Fibroblast of lung (primary cell): ENCODE measurements at regions not wholly inside any gene's neighbourhood (a gene's known extent, or its start where the extent isn't known, plus 50 kb on each side); places are given as distances from the start of the nearest gene placed in this dataset.
"Not testable (repeated sequence)": the region's sequence is repeated elsewhere in the genome, so short reads cannot be mapped to it uniquely, and the experiment has no call there.

ENCODE experiments used
- DNase-seq, 2 donors: peaks; one replicate each; pipeline versions ENCODE4 v3.0.0 to v3.0.0-alpha.2; 2010; ENCODE audit warnings: low read depth in 2 of 2
- H2AFZ ChIP-seq: 2 replicates; pipeline ENCODE4 v1.5.1; 2012; ENCODE audit warnings: low read length, control low read depth, inconsistent platforms
- H3K27ac ChIP-seq: 2 replicates; pipeline ENCODE4 v1.5.1; 2011; ENCODE audit warnings: low read length, control low read depth; ENCODE audit not compliant: insufficient read depth
- H3K27me3 ChIP-seq: 2 replicates; pipeline ENCODE4 v1.5.1; 2011; ENCODE audit warnings: mild to moderate bottlenecking, low read length; ENCODE audit not compliant: control insufficient read depth, insufficient read depth
- H3K36me3 ChIP-seq: 2 replicates; pipeline ENCODE4 v1.5.1; 2011; ENCODE audit warnings: low read length; ENCODE audit not compliant: control insufficient read depth, insufficient read depth
- H3K4me1 ChIP-seq: 2 replicates; pipeline ENCODE4 v1.5.1; 2011; ENCODE audit warnings: low read length; ENCODE audit not compliant: control insufficient read depth, insufficient read depth; ENCODE audit errors: extremely low read depth
- H3K4me2 ChIP-seq: 2 replicates; pipeline ENCODE4 v1.5.1; 2011; ENCODE audit warnings: low read length, control low read depth; ENCODE audit not compliant: insufficient read depth; ENCODE audit errors: extremely low read depth
- H3K4me3 ChIP-seq, 4 experiments: fragments of 200-600 bp in 1 of 4; sonication (generic) in 1 of 4; replicated peaks in 1 of 4; 2 replicates each; pipeline ENCODE4 v1.5.1; 2011 to 2016; ENCODE audit warnings: low read length in 4 of 4, low read depth in 3 of 4, mild to moderate bottlenecking in 3 of 4, control low read depth in 2 of 4, inconsistent platforms in 1 of 4, mixed read lengths in 1 of 4; ENCODE audit not compliant: insufficient read depth in 1 of 4; ENCODE audit errors: control extremely low read depth in 1 of 4
- H3K79me2 ChIP-seq: 2 replicates; pipeline ENCODE4 v1.5.1; 2012; ENCODE audit warnings: mild to moderate bottlenecking, low read length, inconsistent platforms; ENCODE audit not compliant: control insufficient read depth, insufficient read depth
- H3K9ac ChIP-seq: 2 replicates; pipeline ENCODE4 v1.5.1; 2011; ENCODE audit warnings: mild to moderate bottlenecking, low read length, control low read depth; ENCODE audit not compliant: insufficient read depth
- H3K9me3 ChIP-seq: 2 replicates; pipeline ENCODE4 v1.5.1; 2012; ENCODE audit warnings: low read depth, low read length; ENCODE audit not compliant: control insufficient read depth, insufficient read depth
- H4K20me1 ChIP-seq: 2 replicates; pipeline ENCODE4 v1.5.1; 2011; ENCODE audit warnings: low read length; ENCODE audit not compliant: control insufficient read depth, insufficient read depth; ENCODE audit errors: extremely low read depth
- EZH2 ChIP-seq: IDR thresholded peaks from 2 replicates; pipeline ENCODE4 v1.5.1; 2012; ENCODE audit warnings: low read length, control low read depth, mild to moderate bottlenecking; ENCODE audit errors: missing control alignments
- TF ChIP-seq, protein P1 (sequence below), 2 donors: IDR thresholded peaks in 1 of 2; conservative IDR thresholded peaks in 1 of 2; 1 replicate in 1 of 2; 2 replicates in 1 of 2; pipeline ENCODE4 v1.5.1; 2011 to 2012; ENCODE audit warnings: low read length in 2 of 2, control low read depth in 1 of 2, inconsistent platforms in 1 of 2, low read depth in 1 of 2, mild to moderate bottlenecking in 1 of 2

DNA sequence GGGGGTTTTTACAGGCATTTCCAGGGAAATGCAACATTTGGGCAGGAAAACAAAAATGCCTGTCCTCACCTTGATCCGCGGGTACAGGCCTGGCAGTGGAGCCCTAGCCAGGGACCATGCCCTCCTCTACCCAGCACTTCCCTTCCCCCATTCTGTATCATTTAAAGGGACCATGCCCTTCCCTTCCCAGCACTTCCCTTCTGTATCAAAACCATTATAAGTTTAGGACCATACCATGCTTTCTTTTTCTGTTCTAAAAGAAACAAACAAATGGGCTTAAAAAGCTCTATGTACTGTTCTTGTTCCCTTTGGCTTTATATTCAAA is 166.9 kb upstream of the ZNF608 start:
- Histone ChIP-seq H4K20me1 (no peaks in the 10 kb centered on the region), H3K79me2 (no peaks in the 10 kb centered on the region), H2AFZ (no peak overlapping the region), H3K27ac (no peak overlapping the region), H3K4me1 (no peaks in the 10 kb centered on the region), H3K4me2 (no peak overlapping the region), H3K9ac (no peak overlapping the region), H3K27me3 (no peaks in the 10 kb centered on the region), H3K4me3 (no peak overlapping the region), H3K9me3 (no peaks in the 10 kb centered on the region), H3K36me3 (no peaks in the 10 kb centered on the region)
- DNase-seq = no peak
- TF ChIP-seq EZH2 = no peak
- TF ChIP-seq, protein P1, sequence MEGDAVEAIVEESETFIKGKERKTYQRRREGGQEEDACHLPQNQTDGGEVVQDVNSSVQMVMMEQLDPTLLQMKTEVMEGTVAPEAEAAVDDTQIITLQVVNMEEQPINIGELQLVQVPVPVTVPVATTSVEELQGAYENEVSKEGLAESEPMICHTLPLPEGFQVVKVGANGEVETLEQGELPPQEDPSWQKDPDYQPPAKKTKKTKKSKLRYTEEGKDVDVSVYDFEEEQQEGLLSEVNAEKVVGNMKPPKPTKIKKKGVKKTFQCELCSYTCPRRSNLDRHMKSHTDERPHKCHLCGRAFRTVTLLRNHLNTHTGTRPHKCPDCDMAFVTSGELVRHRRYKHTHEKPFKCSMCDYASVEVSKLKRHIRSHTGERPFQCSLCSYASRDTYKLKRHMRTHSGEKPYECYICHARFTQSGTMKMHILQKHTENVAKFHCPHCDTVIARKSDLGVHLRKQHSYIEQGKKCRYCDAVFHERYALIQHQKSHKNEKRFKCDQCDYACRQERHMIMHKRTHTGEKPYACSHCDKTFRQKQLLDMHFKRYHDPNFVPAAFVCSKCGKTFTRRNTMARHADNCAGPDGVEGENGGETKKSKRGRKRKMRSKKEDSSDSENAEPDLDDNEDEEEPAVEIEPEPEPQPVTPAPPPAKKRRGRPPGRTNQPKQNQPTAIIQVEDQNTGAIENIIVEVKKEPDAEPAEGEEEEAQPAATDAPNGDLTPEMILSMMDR (conservative IDR thresholded peaks at IDR 0.05 in 1 of 2, IDR thresholded peaks at IDR 0.05 in 1 of 2; ENCODE audit: low read depth in 1 of 2, low read length in 2 of 2) = no peak

DNA sequence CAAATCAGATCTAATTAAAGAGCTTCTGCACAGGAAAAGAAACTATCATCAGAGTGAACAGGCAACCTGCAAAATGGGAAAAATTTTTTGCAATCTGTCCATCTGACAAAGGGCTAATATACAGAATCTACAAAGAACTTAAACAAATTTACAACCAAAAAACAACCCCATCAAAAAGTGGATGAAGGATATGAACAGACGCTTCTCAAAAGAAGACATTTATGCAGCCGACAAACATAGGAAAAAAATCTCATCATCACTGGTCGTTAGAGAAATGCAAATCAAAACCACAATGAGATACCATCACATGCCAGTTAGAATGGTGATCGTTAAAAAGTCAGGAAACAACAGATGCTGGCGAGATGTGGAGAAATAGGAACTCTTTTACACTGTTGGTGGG is 169.9 kb upstream of the ZNF608 start:
- not testable (repeated sequence) for H3K4me1 ChIP-seq, H3K9ac ChIP-seq, H3K27ac ChIP-seq, H3K36me3 ChIP-seq, H3K27me3 ChIP-seq, H3K9me3 ChIP-seq, H4K20me1 ChIP-seq, H2AFZ ChIP-seq, DNase-seq, H3K4me3 ChIP-seq, H3K79me2 ChIP-seq, H3K4me2 ChIP-seq

DNA sequence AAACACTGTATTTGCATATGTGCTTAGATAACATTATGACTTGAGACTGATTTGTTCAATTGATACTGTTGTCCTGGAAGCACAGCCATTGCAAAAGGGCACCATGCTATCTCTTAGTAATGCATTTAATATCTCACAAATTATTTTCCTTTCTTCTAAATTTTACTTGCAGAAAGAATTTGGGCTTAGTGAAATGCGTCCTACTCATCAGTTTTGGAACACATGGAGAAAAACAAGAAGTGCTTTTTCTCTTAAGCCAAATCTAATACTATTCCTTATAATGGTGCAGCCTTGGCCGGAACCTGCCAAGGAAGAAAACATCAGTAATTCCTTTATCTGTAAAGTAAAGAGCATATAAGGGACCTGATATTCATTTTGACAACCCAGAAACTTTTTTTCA is 172.2 kb upstream of the ZNF608 start:
- Histone ChIP-seq H3K27me3 (no peaks in the 10 kb centered on the region), H4K20me1 (no peaks in the 10 kb centered on the region), H3K36me3 (no peaks in the 10 kb centered on the region), H2AFZ (no peak overlapping the region), H3K79me2 (no peaks in the 10 kb centered on the region), H3K4me1 (no peaks in the 10 kb centered on the region), H3K27ac (no peak overlapping the region), H3K4me3 (no peak overlapping the region), H3K9ac (no peak overlapping the region), H3K4me2 (no peak overlapping the region), H3K9me3 (no peaks in the 10 kb centered on the region)
- DNase-seq = no peak
- TF ChIP-seq, protein P1 (conservative IDR thresholded peaks at IDR 0.05 in 1 of 2, IDR thresholded peaks at IDR 0.05 in 1 of 2; ENCODE audit: low read depth in 1 of 2, low read length in 2 of 2) = no peak
- TF ChIP-seq EZH2 = no peak

DNA sequence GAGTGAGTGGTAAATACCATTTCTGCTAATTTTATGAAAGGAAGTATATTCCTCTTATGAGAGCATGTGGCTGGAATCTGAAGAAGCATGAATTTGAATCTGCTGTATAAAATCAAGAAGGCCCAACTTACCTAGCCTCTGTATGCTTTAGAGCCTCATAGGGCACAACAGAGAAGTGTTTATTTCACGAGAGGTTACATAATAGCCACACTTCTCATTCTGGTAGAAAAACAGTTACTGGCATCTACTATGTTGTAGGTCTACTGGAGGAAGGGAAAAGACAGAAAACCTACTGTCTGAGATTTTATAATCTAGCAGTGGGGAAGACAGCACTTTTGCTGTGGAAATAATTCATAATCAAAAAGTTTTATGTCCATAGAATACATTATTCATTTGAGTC is 172.6 kb upstream of the ZNF608 start:
- no peaks in the 10 kb centered on the region for H3K4me1 ChIP-seq
- H3K36me3 ChIP-seq = no peaks in the 10 kb centered on the region
- no peak overlapping the region for H3K4me3 ChIP-seq
- no peak overlapping the region for H3K27ac ChIP-seq
- no peaks in the 10 kb centered on the region for H3K27me3 ChIP-seq
- no peaks in the 10 kb centered on the region for H3K79me2 ChIP-seq
- no peaks in the 10 kb centered on the region for H4K20me1 ChIP-seq
- H3K4me2 ChIP-seq = no peak overlapping the region
- H3K9ac ChIP-seq = no peak overlapping the region
- no peak for DNase-seq
- TF ChIP-seq EZH2 = no peak
- TF ChIP-seq, protein P1 (conservative IDR thresholded peaks at IDR 0.05 in 1 of 2, IDR thresholded peaks at IDR 0.05 in 1 of 2; ENCODE audit: low read depth in 1 of 2, low read length in 2 of 2) = no peak
- no peaks in the 10 kb centered on the region for H3K9me3 ChIP-seq
- H2AFZ ChIP-seq = no peak overlapping the region
